ENCODE measurements at regions not wholly inside any gene's neighbourhood (a gene's known extent, or its start where the extent isn't known, plus 50 kb on each side); places are given as distances from the start of the nearest gene placed in this dataset.

GRCh38 chr12:92206011-92206410 lies 60.4 kb upstream of the BTG1 start:
- FAIRE-seq (no peak), DNase-seq (ENCODE audit: low read depth in 1 of 2, low spot score in 1 of 2) (no peak), ATAC-seq (no peak)
- ChIA-PET POLR2A (interaction anchor here (3.8 kb wide), 1 partner anchor 61 kb away, joined by 54 read pairs; the partner anchor contains the start of gene BTG1), CTCF (interaction anchor here (1.6 to 1.8 kb wide), 2 partner anchors 9 to 824 kb away, joined by 3 to 5 read pairs; no protein-coding TSS in a partner anchor)
- Histone ChIP-seq H3K4me1 (peaks cover 29% of the 10 kb centered on the region), H3K27ac (peak overlapping the region; percentile 50 to 71; a peak in 5 of 6 replicates), H3K9me3 (no peaks in the 10 kb centered on the region), H3K4me3 (no peak overlapping the region), H3K4me2 (peak overlapping the region; percentile 71; the same call in 1 of the 3 replicates)
- TF ChIP-seq JUNB (IDR thresholded peaks at IDR 0.05), result no peak
- TF ChIP-seq SMC3 (IDR thresholded peaks at IDR 0.05), result no peak
- no peak for TF ChIP-seq MAZ (IDR thresholded peaks at IDR 0.05; ENCODE audit: borderline replicate concordance, low read depth, low read length)
- no peak for TF ChIP-seq ZFP36 (IDR thresholded peaks at IDR 0.05; ENCODE audit: borderline replicate concordance, partially characterized antibody)
- no peak for TF ChIP-seq RNF2 (IDR thresholded peaks at IDR 0.05; ENCODE audit: borderline replicate concordance, low read depth)
- TF ChIP-seq NR3C1 (IDR thresholded peaks at IDR 0.05), result no peak
- TF ChIP-seq RAD21 (conservative IDR thresholded peaks at IDR 0.05 in 1 of 2, IDR thresholded peaks at IDR 0.05 in 1 of 2), result no peak
- no peak for TF ChIP-seq HOXB5 (CRISPR knock-in tag; IDR thresholded peaks at IDR 0.05)
- TF ChIP-seq CBX2 (IDR thresholded peaks at IDR 0.05; ENCODE audit: borderline replicate concordance, low read depth), result no peak
- no peak for TF ChIP-seq NFE2L2 (conservative IDR thresholded peaks at IDR 0.05; ENCODE audit: low read length)
- no peak for TF ChIP-seq EP300 (IDR thresholded peaks at IDR 0.05)
- WGBS (ENCODE audit: missing lambda C conversion rate), result 97% methylated on average over 1 of the region's 1 CpG

- peaks cover 10% of the 10 kb centered on the region for H3K9me3 ChIP-seq
- ChIA-PET POLR2A (no interaction called here), CTCF (no interaction called here)
- no peak for DNase-seq (ENCODE audit: low read depth in 1 of 2, low spot score in 1 of 2)
- H3K4me3 ChIP-seq, result no peak overlapping the region
- TF ChIP-seq, protein P1, sequence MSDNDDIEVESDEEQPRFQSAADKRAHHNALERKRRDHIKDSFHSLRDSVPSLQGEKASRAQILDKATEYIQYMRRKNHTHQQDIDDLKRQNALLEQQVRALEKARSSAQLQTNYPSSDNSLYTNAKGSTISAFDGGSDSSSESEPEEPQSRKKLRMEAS (IDR thresholded peaks at IDR 0.05), result no peak
- no peak for TF ChIP-seq ZNF302 (CRISPR knock-in tag; IDR thresholded peaks at IDR 0.05)
- TF ChIP-seq ELK1 (IDR thresholded peaks at IDR 0.05; ENCODE audit: low read depth, low read length), result no peak
- TF ChIP-seq RCOR1 (IDR thresholded peaks at IDR 0.05; ENCODE audit: low read depth, low read length), result no peak
- no peak for TF ChIP-seq HDAC2 (IDR thresholded peaks at IDR 0.05)
- no peak for TF ChIP-seq SREBF2 (IDR thresholded peaks at IDR 0.05)
- TF ChIP-seq RAD21 (conservative IDR thresholded peaks at IDR 0.05 in 1 of 2, IDR thresholded peaks at IDR 0.05 in 1 of 2), result no peak
- TF ChIP-seq FOSB (CRISPR knock-in tag; IDR thresholded peaks at IDR 0.05), result no peak
- no peak for TF ChIP-seq CHD4 (IDR thresholded peaks at IDR 0.05; ENCODE audit: borderline replicate concordance)
- TF ChIP-seq ZC3H11A (IDR thresholded peaks at IDR 0.05), result no peak
- no peak for TF ChIP-seq ZSCAN20 (CRISPR knock-in tag; IDR thresholded peaks at IDR 0.05)
- no peaks in the 10 kb centered on the region for H3K4me1 ChIP-seq
- FAIRE-seq, result no peak
- WGBS (ENCODE audit: missing lambda C conversion rate), result 63% methylated on average over 6 of the region's 6 CpGs
- no peak overlapping the region for H3K4me2 ChIP-seq
- no peak overlapping the region for H3K27ac ChIP-seq
- ATAC-seq, result no peak
These were observed 54.4 kb upstream of the BTG1 start for GRCh38 chr12:92199819-92200576.

GRCh38 chr12:92197815-92198214 lies 52.2 kb upstream of the BTG1 start:
- DNase-seq (ENCODE audit: low read depth in 1 of 2, low spot score in 1 of 2), result no peak
- Histone ChIP-seq H3K4me2 (no peak overlapping the region), H3K4me3 (no peak overlapping the region), H3K27ac (no peak overlapping the region), H3K9me3 (peaks cover 10% of the 10 kb centered on the region), H3K4me1 (no peaks in the 10 kb centered on the region)
- FAIRE-seq, result no peak
- 48% methylated on average over 4 of the region's 4 CpGs for WGBS (ENCODE audit: missing lambda C conversion rate)
- POLR2A ChIA-PET, result no interaction called here
- CTCF ChIA-PET, result interaction anchor here (2.2 kb wide), 2 partner anchors 9 to 15 kb away, joined by 4 to 5 read pairs; no protein-coding TSS in a partner anchor
- no peak for ATAC-seq
- TF ChIP-seq FOXS1 (CRISPR knock-in tag; IDR thresholded peaks at IDR 0.05) (no peak), FOSL2 (IDR thresholded peaks at IDR 0.05) (no peak), FOSL2 (CRISPR knock-in tag; IDR thresholded peaks at IDR 0.05) (no peak), CHD2 (IDR thresholded peaks at IDR 0.05; ENCODE audit: low read length, partially characterized antibody) (no peak), NPAS2 (CRISPR knock-in tag; IDR thresholded peaks at IDR 0.05; ENCODE audit: borderline replicate concordance) (no peak), CBX2 (IDR thresholded peaks at IDR 0.05; ENCODE audit: borderline replicate concordance, low read depth) (no peak), CEBPB (IDR thresholded peaks at IDR 0.05) (no peak), EHMT2 (IDR thresholded peaks at IDR 0.05; ENCODE audit: low read depth) (no peak), HEYL (CRISPR knock-in tag; IDR thresholded peaks at IDR 0.05) (no peak), POLR2A (IDR thresholded peaks at IDR 0.05; ENCODE audit: low read length) (no peak), JUNB (IDR thresholded peaks at IDR 0.05) (no peak)
- TF ChIP-seq, protein P2, sequence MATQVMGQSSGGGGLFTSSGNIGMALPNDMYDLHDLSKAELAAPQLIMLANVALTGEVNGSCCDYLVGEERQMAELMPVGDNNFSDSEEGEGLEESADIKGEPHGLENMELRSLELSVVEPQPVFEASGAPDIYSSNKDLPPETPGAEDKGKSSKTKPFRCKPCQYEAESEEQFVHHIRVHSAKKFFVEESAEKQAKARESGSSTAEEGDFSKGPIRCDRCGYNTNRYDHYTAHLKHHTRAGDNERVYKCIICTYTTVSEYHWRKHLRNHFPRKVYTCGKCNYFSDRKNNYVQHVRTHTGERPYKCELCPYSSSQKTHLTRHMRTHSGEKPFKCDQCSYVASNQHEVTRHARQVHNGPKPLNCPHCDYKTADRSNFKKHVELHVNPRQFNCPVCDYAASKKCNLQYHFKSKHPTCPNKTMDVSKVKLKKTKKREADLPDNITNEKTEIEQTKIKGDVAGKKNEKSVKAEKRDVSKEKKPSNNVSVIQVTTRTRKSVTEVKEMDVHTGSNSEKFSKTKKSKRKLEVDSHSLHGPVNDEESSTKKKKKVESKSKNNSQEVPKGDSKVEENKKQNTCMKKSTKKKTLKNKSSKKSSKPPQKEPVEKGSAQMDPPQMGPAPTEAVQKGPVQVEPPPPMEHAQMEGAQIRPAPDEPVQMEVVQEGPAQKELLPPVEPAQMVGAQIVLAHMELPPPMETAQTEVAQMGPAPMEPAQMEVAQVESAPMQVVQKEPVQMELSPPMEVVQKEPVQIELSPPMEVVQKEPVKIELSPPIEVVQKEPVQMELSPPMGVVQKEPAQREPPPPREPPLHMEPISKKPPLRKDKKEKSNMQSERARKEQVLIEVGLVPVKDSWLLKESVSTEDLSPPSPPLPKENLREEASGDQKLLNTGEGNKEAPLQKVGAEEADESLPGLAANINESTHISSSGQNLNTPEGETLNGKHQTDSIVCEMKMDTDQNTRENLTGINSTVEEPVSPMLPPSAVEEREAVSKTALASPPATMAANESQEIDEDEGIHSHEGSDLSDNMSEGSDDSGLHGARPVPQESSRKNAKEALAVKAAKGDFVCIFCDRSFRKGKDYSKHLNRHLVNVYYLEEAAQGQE (IDR thresholded peaks at IDR 0.05), result no peak

Data from A549 (cell line).